GM10266 (cell line): ENCODE measurements at regions not wholly inside any gene's neighbourhood (a gene's known extent, or its start where the extent isn't known, plus 50 kb on each side); places are given as distances from the start of the nearest gene placed in this dataset.

Source experiments
- DNase-seq: peaks from one replicate; pipeline ENCODE4 v3.0.0; 2012; ENCODE audit errors: extremely low spot score
- TF ChIP-seq, protein P1 (sequence below): IDR thresholded peaks from 2 replicates; pipeline ENCODE4 v1.5.1; 2012; ENCODE audit warnings: mild to moderate bottlenecking, low read depth; ENCODE audit not compliant: control insufficient read depth, insufficient read depth; ENCODE audit errors: missing control alignments

GRCh38 chr11:16418428-16419097 is 62.2 kb upstream of the SOX6 start:
- DNase-seq = no peak
- TF ChIP-seq, protein P1, sequence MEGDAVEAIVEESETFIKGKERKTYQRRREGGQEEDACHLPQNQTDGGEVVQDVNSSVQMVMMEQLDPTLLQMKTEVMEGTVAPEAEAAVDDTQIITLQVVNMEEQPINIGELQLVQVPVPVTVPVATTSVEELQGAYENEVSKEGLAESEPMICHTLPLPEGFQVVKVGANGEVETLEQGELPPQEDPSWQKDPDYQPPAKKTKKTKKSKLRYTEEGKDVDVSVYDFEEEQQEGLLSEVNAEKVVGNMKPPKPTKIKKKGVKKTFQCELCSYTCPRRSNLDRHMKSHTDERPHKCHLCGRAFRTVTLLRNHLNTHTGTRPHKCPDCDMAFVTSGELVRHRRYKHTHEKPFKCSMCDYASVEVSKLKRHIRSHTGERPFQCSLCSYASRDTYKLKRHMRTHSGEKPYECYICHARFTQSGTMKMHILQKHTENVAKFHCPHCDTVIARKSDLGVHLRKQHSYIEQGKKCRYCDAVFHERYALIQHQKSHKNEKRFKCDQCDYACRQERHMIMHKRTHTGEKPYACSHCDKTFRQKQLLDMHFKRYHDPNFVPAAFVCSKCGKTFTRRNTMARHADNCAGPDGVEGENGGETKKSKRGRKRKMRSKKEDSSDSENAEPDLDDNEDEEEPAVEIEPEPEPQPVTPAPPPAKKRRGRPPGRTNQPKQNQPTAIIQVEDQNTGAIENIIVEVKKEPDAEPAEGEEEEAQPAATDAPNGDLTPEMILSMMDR = no peak

DNA sequence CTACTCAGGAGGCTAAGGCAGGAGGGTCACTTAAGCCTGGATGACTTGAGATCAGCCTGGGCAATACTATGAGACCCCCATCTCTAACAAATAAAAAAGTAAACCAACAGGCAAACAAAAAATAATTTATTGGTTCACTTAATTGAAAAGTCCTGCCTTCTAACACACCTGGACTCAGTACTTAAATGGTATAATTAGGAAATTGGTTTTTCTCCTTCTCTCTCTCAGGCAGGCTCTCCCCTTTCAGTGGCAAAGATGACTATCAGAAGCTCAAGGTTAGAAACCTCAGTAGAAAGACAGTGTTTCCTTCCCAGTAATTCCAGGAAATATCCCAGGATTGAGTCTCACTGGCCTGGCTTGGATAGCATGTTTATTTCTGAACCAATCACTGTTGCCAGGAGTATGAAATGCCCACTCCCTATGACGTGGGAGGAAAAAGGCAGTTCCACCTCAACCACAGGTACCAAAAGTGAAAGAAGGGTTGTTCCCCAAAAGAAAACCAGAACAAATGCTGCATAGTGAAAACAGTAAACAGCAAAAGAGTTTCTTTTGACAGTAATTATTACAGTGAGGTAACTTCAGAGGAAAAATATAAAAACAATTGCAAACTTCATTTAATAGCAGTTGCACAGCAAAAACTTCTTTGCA is 56.3 kb upstream of the SOX6 start:
- peak; percentile 1 for DNase-seq
- TF ChIP-seq, protein P1 = no peak

DNA sequence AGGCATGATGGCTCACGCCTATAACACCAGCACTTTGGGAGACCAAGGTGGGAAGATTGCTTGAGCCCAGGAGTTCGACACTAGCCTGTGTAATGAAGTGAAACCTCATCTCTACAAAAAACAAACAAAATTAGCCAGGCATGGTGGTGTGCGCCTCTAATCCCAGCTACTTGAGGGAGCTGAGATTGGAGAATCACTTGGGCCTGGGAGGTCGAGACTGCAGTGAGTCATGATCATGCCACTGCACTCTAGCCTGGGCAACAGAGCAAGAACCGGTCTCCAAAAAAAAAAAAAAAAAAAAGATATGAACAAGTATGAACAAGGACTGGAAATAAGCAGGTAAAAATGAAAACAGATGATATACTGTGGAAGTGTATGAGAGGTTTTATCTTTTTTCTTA is 54.1 kb upstream of the SOX6 start:
- TF ChIP-seq, protein P1 = no peak

DNA sequence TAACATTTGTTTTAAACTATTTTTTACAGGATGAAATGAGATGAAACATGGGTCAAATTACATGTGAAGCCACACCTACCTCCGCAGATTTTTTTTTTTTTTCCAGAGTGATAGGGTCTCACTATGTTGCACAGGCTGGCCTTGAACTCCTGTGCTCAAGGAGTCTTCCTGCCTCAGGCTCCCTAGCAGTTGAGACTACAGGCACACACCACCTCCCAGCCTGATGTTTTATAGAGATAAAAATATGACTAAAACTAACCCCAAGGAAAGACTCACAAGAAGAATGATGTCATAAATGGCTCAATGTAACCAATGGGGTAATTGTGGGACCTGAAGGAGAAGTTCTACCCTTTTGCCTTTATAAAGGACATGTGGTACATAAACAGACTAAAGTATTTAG is 52.3 kb upstream of the SOX6 start:
- DNase-seq = no peak
- TF ChIP-seq, protein P1 = no peak

More for the DNA sequence above, 54.1 kb upstream of the SOX6 start:
- no peak for DNase-seq

- no peak for DNase-seq
Observed at GRCh38 chr11:16406226-16406625, 49.9 kb upstream of the SOX6 start.

More at GRCh38 chr11:16406226-16406625, 49.9 kb upstream of the SOX6 start:
- TF ChIP-seq, protein P1 = no peak
